ENCODE measurements at regions not wholly inside any gene's neighbourhood (a gene's known extent, or its start where the extent isn't known, plus 50 kb on each side); places are given as distances from the start of the nearest gene placed in this dataset.
A peak's percentile ranks its signal among the peaks of the same experiment; 100 is the strongest.

DNA sequence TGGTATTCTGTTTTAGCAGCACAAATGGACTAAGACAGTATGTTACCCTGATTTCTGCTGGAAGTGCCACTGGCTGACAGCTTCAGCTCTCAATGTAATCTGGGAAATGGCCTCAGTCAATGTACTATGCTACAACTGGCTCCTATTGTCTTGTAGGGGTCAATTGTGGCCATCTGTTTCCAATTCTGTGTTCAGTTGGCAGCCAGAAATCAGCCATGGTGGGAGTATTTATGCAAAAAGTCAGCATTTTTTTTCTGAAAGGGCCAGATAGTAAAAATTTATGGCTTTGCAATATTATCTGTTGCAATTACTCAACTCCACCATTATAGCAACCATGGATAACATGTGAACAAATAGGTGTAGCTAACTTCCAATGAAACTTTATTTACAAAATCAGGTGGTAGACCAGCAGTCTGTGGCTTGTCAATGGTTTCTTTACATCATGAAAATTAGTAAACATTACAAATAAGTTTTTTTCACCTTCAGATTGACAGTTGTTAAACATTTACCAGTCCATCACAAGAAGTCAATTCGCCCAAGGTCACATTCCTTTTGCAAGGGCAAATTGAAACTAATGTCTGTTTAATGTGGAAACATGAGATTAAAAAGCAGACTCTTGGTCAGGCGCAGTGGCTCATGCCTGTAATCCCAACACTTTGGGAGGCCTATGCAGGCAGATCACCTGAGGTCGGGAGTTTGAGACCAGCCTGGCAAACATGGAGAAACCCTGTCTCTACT is 58.3 kb upstream of the TSHZ2 start (continued):
- TF ChIP-seq, protein P1, sequence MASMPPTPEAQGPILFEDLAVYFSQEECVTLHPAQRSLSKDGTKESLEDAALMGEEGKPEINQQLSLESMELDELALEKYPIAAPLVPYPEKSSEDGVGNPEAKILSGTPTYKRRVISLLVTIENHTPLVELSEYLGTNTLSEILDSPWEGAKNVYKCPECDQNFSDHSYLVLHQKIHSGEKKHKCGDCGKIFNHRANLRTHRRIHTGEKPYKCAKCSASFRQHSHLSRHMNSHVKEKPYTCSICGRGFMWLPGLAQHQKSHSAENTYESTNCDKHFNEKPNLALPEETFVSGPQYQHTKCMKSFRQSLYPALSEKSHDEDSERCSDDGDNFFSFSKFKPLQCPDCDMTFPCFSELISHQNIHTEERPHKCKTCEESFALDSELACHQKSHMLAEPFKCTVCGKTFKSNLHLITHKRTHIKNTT (CRISPR knock-in tag; IDR thresholded peaks at IDR 0.05), result no peak
- TF ChIP-seq, protein P2, sequence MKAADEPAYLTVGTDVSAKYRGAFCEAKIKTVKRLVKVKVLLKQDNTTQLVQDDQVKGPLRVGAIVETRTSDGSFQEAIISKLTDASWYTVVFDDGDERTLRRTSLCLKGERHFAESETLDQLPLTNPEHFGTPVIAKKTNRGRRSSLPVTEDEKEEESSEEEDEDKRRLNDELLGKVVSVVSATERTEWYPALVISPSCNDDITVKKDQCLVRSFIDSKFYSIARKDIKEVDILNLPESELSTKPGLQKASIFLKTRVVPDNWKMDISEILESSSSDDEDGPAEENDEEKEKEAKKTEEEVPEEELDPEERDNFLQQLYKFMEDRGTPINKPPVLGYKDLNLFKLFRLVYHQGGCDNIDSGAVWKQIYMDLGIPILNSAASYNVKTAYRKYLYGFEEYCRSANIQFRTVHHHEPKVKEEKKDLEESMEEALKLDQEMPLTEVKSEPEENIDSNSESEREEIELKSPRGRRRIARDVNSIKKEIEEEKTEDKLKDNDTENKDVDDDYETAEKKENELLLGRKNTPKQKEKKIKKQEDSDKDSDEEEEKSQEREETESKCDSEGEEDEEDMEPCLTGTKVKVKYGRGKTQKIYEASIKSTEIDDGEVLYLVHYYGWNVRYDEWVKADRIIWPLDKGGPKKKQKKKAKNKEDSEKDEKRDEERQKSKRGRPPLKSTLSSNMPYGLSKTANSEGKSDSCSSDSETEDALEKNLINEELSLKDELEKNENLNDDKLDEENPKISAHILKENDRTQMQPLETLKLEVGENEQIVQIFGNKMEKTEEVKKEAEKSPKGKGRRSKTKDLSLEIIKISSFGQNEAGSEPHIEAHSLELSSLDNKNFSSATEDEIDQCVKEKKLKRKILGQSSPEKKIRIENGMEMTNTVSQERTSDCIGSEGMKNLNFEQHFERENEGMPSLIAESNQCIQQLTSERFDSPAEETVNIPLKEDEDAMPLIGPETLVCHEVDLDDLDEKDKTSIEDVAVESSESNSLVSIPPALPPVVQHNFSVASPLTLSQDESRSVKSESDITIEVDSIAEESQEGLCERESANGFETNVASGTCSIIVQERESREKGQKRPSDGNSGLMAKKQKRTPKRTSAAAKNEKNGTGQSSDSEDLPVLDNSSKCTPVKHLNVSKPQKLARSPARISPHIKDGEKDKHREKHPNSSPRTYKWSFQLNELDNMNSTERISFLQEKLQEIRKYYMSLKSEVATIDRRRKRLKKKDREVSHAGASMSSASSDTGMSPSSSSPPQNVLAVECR (CRISPR knock-in tag; IDR thresholded peaks at IDR 0.05; ENCODE audit: borderline replicate concordance), result no peak; the same call in 1 of the 2 replicates
- no peak for TF ChIP-seq ZNF75D (CRISPR knock-in tag; IDR thresholded peaks at IDR 0.05; ENCODE audit: borderline replicate concordance)
- TF ChIP-seq ZNF33A (CRISPR knock-in tag; IDR thresholded peaks at IDR 0.05; ENCODE audit: borderline replicate concordance), result no peak
- no peak for TF ChIP-seq ZNF280B (CRISPR knock-in tag; IDR thresholded peaks at IDR 0.05; ENCODE audit: borderline replicate concordance)
- no peak for TF ChIP-seq AHR (CRISPR knock-in tag; IDR thresholded peaks at IDR 0.05)
- TF ChIP-seq, protein P3, sequence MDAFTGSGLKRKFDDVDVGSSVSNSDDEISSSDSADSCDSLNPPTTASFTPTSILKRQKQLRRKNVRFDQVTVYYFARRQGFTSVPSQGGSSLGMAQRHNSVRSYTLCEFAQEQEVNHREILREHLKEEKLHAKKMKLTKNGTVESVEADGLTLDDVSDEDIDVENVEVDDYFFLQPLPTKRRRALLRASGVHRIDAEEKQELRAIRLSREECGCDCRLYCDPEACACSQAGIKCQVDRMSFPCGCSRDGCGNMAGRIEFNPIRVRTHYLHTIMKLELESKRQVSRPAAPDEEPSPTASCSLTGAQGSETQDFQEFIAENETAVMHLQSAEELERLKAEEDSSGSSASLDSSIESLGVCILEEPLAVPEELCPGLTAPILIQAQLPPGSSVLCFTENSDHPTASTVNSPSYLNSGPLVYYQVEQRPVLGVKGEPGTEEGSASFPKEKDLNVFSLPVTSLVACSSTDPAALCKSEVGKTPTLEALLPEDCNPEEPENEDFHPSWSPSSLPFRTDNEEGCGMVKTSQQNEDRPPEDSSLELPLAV (CRISPR knock-in tag; conservative IDR thresholded peaks at IDR 0.05; ENCODE audit: low read depth), result no peak
- TF ChIP-seq, protein P4, sequence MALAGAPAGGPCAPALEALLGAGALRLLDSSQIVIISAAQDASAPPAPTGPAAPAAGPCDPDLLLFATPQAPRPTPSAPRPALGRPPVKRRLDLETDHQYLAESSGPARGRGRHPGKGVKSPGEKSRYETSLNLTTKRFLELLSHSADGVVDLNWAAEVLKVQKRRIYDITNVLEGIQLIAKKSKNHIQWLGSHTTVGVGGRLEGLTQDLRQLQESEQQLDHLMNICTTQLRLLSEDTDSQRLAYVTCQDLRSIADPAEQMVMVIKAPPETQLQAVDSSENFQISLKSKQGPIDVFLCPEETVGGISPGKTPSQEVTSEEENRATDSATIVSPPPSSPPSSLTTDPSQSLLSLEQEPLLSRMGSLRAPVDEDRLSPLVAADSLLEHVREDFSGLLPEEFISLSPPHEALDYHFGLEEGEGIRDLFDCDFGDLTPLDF (CRISPR knock-in tag; IDR thresholded peaks at IDR 0.05), result no peak
- no peak for TF ChIP-seq IKZF4 (CRISPR knock-in tag; IDR thresholded peaks at IDR 0.05; ENCODE audit: borderline replicate concordance, low read depth, not compliant biosample characterization)
- TF ChIP-seq ZNF451 (CRISPR knock-in tag; IDR thresholded peaks at IDR 0.05), result no peak
- no peak for TF ChIP-seq ZNF432 (CRISPR knock-in tag; IDR thresholded peaks at IDR 0.05; ENCODE audit: borderline replicate concordance)
- TF ChIP-seq ZNF652 (CRISPR knock-in tag; IDR thresholded peaks at IDR 0.05; ENCODE audit: borderline replicate concordance, low read depth), result no peak
- TF ChIP-seq STAG1 (CRISPR knock-in tag; IDR thresholded peaks at IDR 0.05), result no peak
- TF ChIP-seq, protein P5, sequence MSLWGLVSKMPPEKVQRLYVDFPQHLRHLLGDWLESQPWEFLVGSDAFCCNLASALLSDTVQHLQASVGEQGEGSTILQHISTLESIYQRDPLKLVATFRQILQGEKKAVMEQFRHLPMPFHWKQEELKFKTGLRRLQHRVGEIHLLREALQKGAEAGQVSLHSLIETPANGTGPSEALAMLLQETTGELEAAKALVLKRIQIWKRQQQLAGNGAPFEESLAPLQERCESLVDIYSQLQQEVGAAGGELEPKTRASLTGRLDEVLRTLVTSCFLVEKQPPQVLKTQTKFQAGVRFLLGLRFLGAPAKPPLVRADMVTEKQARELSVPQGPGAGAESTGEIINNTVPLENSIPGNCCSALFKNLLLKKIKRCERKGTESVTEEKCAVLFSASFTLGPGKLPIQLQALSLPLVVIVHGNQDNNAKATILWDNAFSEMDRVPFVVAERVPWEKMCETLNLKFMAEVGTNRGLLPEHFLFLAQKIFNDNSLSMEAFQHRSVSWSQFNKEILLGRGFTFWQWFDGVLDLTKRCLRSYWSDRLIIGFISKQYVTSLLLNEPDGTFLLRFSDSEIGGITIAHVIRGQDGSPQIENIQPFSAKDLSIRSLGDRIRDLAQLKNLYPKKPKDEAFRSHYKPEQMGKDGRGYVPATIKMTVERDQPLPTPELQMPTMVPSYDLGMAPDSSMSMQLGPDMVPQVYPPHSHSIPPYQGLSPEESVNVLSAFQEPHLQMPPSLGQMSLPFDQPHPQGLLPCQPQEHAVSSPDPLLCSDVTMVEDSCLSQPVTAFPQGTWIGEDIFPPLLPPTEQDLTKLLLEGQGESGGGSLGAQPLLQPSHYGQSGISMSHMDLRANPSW (CRISPR knock-in tag; IDR thresholded peaks at IDR 0.05; ENCODE audit: borderline replicate concordance), result no peak; the same call in 1 of the 2 replicates
- peak; percentile 93 for TF ChIP-seq ADNP (CRISPR knock-in tag; IDR thresholded peaks at IDR 0.05)
